H9 (cell line): ENCODE measurements at regions not wholly inside any gene's neighbourhood (a gene's known extent, or its start where the extent isn't known, plus 50 kb on each side); places are given as distances from the start of the nearest gene placed in this dataset.

Source experiments
- DNase-seq: peaks from one replicate; pipeline ENCODE4 v3.0.0-alpha.2; 2017
- H2AFZ ChIP-seq: one replicate; pipeline ENCODE4 v1.6.1; 2013; ENCODE audit warnings: mild to moderate bottlenecking, low read length, control low read depth, moderate library complexity
- H2AK5ac ChIP-seq: 2 replicates; pipeline ENCODE4 v1.6.1; 2013; ENCODE audit warnings: low read length, control low read depth, mixed read lengths; ENCODE audit not compliant: insufficient read length
- H2BK120ac ChIP-seq: one replicate; pipeline ENCODE4 v1.6.1; 2013; ENCODE audit warnings: low read depth, mild to moderate bottlenecking, low read length, control low read depth, inconsistent platforms; ENCODE audit not compliant: poor library complexity, severe bottlenecking
- H2BK12ac ChIP-seq: 2 replicates; pipeline ENCODE4 v1.6.1; 2013; ENCODE audit warnings: low read length, control low read depth, mixed read lengths, low read depth; ENCODE audit not compliant: insufficient read length
- H2BK15ac ChIP-seq: 2 replicates; pipeline ENCODE4 v1.6.1; 2013; ENCODE audit warnings: low read depth, low read length, control low read depth
- H2BK20ac ChIP-seq: one replicate; pipeline ENCODE4 v1.6.1; 2013; ENCODE audit warnings: low read depth, mild to moderate bottlenecking, low read length, control low read depth, inconsistent platforms; ENCODE audit not compliant: poor library complexity, severe bottlenecking
- H2BK5ac ChIP-seq: 2 replicates; pipeline ENCODE4 v1.6.1; 2013; ENCODE audit warnings: low read length, control low read depth, mixed read lengths; ENCODE audit not compliant: insufficient read length
- H3K14ac ChIP-seq: 2 replicates; pipeline ENCODE4 v1.6.1; 2013; ENCODE audit warnings: low read length, control low read depth; ENCODE audit not compliant: insufficient read depth
- H3K18ac ChIP-seq: 2 replicates; pipeline ENCODE4 v1.6.1; 2013; ENCODE audit warnings: low read depth, mild to moderate bottlenecking, mixed read lengths, low read length, control low read depth; ENCODE audit not compliant: insufficient read length
- H3K23ac ChIP-seq: 2 replicates; pipeline ENCODE4 v1.6.1; 2013; ENCODE audit warnings: low read length, control low read depth, mixed read lengths, low read depth; ENCODE audit not compliant: insufficient read length
- H3K23me2 ChIP-seq: 2 replicates; pipeline ENCODE4 v1.6.1; 2013; ENCODE audit warnings: low read depth, mild to moderate bottlenecking, mixed read lengths, low read length, control low read depth; ENCODE audit not compliant: insufficient read length, poor library complexity, severe bottlenecking
- H3K27ac ChIP-seq: 2 replicates; pipeline ENCODE4 v1.5.1; 2013; ENCODE audit warnings: low read length, control low read depth, mixed read lengths, low read depth; ENCODE audit not compliant: insufficient read length
- H3K27me3 ChIP-seq: 2 replicates; pipeline ENCODE4 v1.6.1; 2013; ENCODE audit warnings: low read length, control low read depth, inconsistent platforms; ENCODE audit not compliant: insufficient read depth
- H3K4ac ChIP-seq: 2 replicates; pipeline ENCODE4 v1.6.1; 2013; ENCODE audit warnings: low read depth, mild to moderate bottlenecking, control low read depth, inconsistent platforms, low read length, moderate library complexity
- H3K4me1 ChIP-seq: 2 replicates; pipeline ENCODE4 v1.6.1; 2013; ENCODE audit warnings: low read length, control low read depth, inconsistent platforms; ENCODE audit not compliant: insufficient read depth
- H3K4me2 ChIP-seq: 2 replicates; pipeline ENCODE4 v1.6.1; 2013; ENCODE audit warnings: low read length, control low read depth, mixed read lengths; ENCODE audit not compliant: insufficient read length, insufficient read depth
- H3K56ac ChIP-seq: 2 replicates; pipeline ENCODE4 v1.6.1; 2013; ENCODE audit warnings: low read depth, mild to moderate bottlenecking, mixed read lengths, low read length, control low read depth; ENCODE audit not compliant: insufficient read length
- H3K79me1 ChIP-seq: 2 replicates; pipeline ENCODE4 v1.6.1; 2013; ENCODE audit warnings: low read depth, mild to moderate bottlenecking, moderate library complexity, low read length, control low read depth, inconsistent platforms; ENCODE audit not compliant: insufficient read depth, poor library complexity, severe bottlenecking
- H3K79me2 ChIP-seq: 2 replicates; pipeline ENCODE4 v1.6.1; 2013; ENCODE audit warnings: low read length, control low read depth, inconsistent platforms; ENCODE audit not compliant: insufficient read depth
- H3K9ac ChIP-seq: 2 replicates; pipeline ENCODE4 v1.6.1; 2013; ENCODE audit warnings: low read length, control low read depth, mixed read lengths; ENCODE audit not compliant: insufficient read length; ENCODE audit errors: extremely low read depth
- H3K9me3 ChIP-seq: one replicate; pipeline ENCODE4 v1.6.1; 2013; ENCODE audit warnings: low read depth, low read length, inconsistent platforms; ENCODE audit not compliant: control insufficient read depth
- H3T11ph ChIP-seq: one replicate; pipeline ENCODE4 v1.6.1; 2013; ENCODE audit warnings: mild to moderate bottlenecking, low read length, control low read depth, inconsistent platforms
- H4K20me1 ChIP-seq: one replicate; pipeline ENCODE4 v1.6.1; 2013; ENCODE audit not compliant: control insufficient read depth, insufficient read length, insufficient read depth
- H4K5ac ChIP-seq: 2 replicates; pipeline ENCODE4 v1.6.1; 2013; ENCODE audit warnings: low read depth, mild to moderate bottlenecking, mixed read lengths, low read length, control low read depth; ENCODE audit not compliant: insufficient read length
- H4K8ac ChIP-seq: replicated peaks from 2 replicates; pipeline ENCODE4 v1.6.1; 2013; ENCODE audit warnings: low read length, control low read depth, mixed read lengths, low read depth; ENCODE audit not compliant: insufficient read length
- H4K91ac ChIP-seq: 2 replicates; pipeline ENCODE4 v1.6.1; 2013; ENCODE audit warnings: low read depth, mild to moderate bottlenecking, moderate library complexity, mixed read lengths, low read length, control low read depth; ENCODE audit not compliant: insufficient read length
- H3K27ac Mint-ChIP-seq, 3 experiments: 2 replicates in 2 of 3; 3 replicates in 1 of 3; pipeline ENCODE4 v1.8.0; 2020 to 2021; ENCODE audit warnings: mixed read lengths in 3 of 3, mild to moderate bottlenecking in 1 of 3, moderate library complexity in 1 of 3
- H3K27me3 Mint-ChIP-seq: 2 replicates; pipeline ENCODE4 v1.8.0; 2021; ENCODE audit warnings: low read depth, mild to moderate bottlenecking, moderate library complexity, mixed read lengths
- H3K36me3 Mint-ChIP-seq, 3 experiments: 2 replicates in 2 of 3; 3 replicates in 1 of 3; pipeline ENCODE4 v1.8.0; 2020 to 2021; ENCODE audit warnings: low read depth in 3 of 3, mixed read lengths in 3 of 3; ENCODE audit not compliant: insufficient read depth in 1 of 3
- H3K4me1 Mint-ChIP-seq, 2 experiments: 2 replicates each; pipeline ENCODE4 v1.8.0; 2020; ENCODE audit warnings: mixed read lengths in 2 of 2
- H3K4me3 Mint-ChIP-seq, 2 experiments: 2 replicates in 1 of 2; 3 replicates in 1 of 2; pipeline ENCODE4 v1.8.0; 2020 to 2021; ENCODE audit warnings: mild to moderate bottlenecking in 2 of 2, mixed read lengths in 2 of 2, moderate library complexity in 1 of 2
- H3K9me3 Mint-ChIP-seq, 2 experiments: 2 replicates in 1 of 2; 3 replicates in 1 of 2; pipeline ENCODE4 v1.8.0; 2020; ENCODE audit warnings: mild to moderate bottlenecking in 2 of 2, mixed read lengths in 2 of 2, moderate library complexity in 1 of 2
- CTCF ChIP-seq: fragments of 200-600 bp; sonication (generic); conservative IDR thresholded peaks from 3 replicates; pipeline ENCODE4 v1.8.0; 2021; ENCODE audit warnings: antibody characterized with exemption, mild to moderate bottlenecking
- WGBS: extraction: QIAGEN DNeasy Blood & Tissue Kit; methylation state at CpG from one replicate; pipeline ENCODE4 v1.1.7; 2013; ENCODE audit warnings: missing lambda C conversion rate, low lambda C conversion rate, mixed read lengths; ENCODE audit not compliant: insufficient read length; ENCODE audit errors: extremely low coverage; 5-methylcytosine and 5-hydroxymethylcytosine counted together

DNA sequence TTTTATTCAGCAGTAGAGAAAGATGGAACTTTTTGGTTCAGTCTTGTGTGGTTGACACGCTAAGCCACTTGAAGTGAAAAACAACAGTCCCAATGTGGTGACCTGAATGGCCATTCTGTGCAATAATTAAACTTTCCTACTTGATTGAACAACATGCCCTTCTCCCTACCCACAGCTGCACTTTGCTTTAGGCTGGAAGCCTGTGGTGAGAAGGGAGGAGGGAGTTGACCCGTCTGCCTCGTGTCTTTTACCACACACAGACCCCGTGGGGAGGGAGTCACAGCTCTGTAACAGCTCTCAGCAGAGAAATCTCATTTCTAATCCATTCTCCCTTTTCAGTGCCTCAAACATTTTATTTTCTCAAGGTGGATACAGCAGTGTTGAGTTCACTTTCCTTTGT, 138.2 kb upstream of the PKDCC start:
- Histone ChIP-seq H2BK15ac (no peak overlapping the region), H3K18ac (no peak overlapping the region), H2BK120ac (no peak overlapping the region), H2BK5ac (no peak overlapping the region), H3K4me1 (no peaks in the 10 kb centered on the region), H3K27ac (no peak overlapping the region), H3K23ac (no peak overlapping the region), H4K91ac (no peak overlapping the region), H3K9ac (no peak overlapping the region), H2AK5ac (no peak overlapping the region), H2BK12ac (no peak overlapping the region), H2AFZ (no peak overlapping the region), H3K23me2 (no peaks in the 10 kb centered on the region), H4K20me1 (no peaks in the 10 kb centered on the region), H3K9me3 (no peaks in the 10 kb centered on the region), H3K56ac (no peak overlapping the region), H3K14ac (no peak overlapping the region), H3K79me2 (no peaks in the 10 kb centered on the region), H3T11ph (no peak overlapping the region), H3K27me3 (no peaks in the 10 kb centered on the region), H4K5ac (no peak overlapping the region), H3K79me1 (no peaks in the 10 kb centered on the region), H4K8ac (no peak overlapping the region), H2BK20ac (no peak overlapping the region), H3K4ac (no peak overlapping the region), H3K4me2 (no peak overlapping the region)
- no CpG with 5 or more reads among the region's 4 CpGs for WGBS
- no peak for DNase-seq
- no peaks in the 10 kb centered on the region for H3K27me3 Mint-ChIP-seq
- TF ChIP-seq CTCF, result no peak
- no peak overlapping the region for H3K4me3 Mint-ChIP-seq
- no peak overlapping the region for H3K27ac Mint-ChIP-seq
- no peaks in the 10 kb centered on the region for H3K9me3 Mint-ChIP-seq
- peaks cover 0 to 2% (median 0%) of the 10 kb centered on the region in 3 experiments; a peak in 3 of 7 replicates for H3K36me3 Mint-ChIP-seq
- H3K4me1 Mint-ChIP-seq, result peaks cover 24 to 26% of the 10 kb centered on the region in 2 experiments
